DND-41 (cell line): ENCODE measurements at regions not wholly inside any gene's neighbourhood (a gene's known extent, or its start where the extent isn't known, plus 50 kb on each side); places are given as distances from the start of the nearest gene placed in this dataset.

ENCODE experiments used
- EZH2 ChIP-seq: IDR thresholded peaks from 3 replicates; pipeline ENCODE4 v1.6.1; 2012; ENCODE audit warnings: borderline replicate concordance, low read depth, mild to moderate bottlenecking, moderate library complexity, low read length, inconsistent platforms; ENCODE audit not compliant: severe bottlenecking
- TF ChIP-seq, protein P1 (sequence below): IDR thresholded peaks from 2 replicates; pipeline ENCODE4 v1.5.1; 2012; ENCODE audit warnings: borderline replicate concordance, low read length, moderate library complexity, mild to moderate bottlenecking; ENCODE audit not compliant: poor library complexity, severe bottlenecking; ENCODE audit errors: extremely low read depth

DNA sequence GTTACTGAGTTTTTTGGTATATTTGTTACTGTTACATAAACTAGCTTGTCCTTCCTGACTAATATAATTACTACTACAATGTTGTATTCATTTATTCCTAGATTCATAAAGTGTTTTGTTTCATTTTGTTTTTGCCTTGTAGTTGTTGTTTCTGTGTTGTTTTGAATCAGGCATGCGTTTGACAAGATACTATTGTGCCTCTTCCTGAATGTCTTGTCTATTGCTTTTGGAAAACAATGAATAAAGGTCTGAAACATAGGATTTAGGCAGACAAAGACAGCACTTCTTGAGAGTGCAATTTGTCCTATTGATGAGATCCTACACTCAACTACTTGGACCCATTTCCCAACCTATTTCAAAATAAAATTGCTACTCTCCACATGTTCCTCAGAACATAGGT lies 630.4 kb upstream of the BOD1L1 start:
- TF ChIP-seq, protein P1, sequence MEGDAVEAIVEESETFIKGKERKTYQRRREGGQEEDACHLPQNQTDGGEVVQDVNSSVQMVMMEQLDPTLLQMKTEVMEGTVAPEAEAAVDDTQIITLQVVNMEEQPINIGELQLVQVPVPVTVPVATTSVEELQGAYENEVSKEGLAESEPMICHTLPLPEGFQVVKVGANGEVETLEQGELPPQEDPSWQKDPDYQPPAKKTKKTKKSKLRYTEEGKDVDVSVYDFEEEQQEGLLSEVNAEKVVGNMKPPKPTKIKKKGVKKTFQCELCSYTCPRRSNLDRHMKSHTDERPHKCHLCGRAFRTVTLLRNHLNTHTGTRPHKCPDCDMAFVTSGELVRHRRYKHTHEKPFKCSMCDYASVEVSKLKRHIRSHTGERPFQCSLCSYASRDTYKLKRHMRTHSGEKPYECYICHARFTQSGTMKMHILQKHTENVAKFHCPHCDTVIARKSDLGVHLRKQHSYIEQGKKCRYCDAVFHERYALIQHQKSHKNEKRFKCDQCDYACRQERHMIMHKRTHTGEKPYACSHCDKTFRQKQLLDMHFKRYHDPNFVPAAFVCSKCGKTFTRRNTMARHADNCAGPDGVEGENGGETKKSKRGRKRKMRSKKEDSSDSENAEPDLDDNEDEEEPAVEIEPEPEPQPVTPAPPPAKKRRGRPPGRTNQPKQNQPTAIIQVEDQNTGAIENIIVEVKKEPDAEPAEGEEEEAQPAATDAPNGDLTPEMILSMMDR, result no peak
- no peak for TF ChIP-seq EZH2
